HG02623 (cell line): ENCODE measurements at regions not wholly inside any gene's neighbourhood (a gene's known extent, or its start where the extent isn't known, plus 50 kb on each side); places are given as distances from the start of the nearest gene placed in this dataset.

ENCODE experiments used
- ATAC-seq: cut with Tn5 transposase; IDR thresholded peaks from one replicate; pipeline ENCODE4 v1.9.1; 2021; ENCODE audit warnings: moderate library complexity; ENCODE audit not compliant: unreplicated experiment

DNA sequence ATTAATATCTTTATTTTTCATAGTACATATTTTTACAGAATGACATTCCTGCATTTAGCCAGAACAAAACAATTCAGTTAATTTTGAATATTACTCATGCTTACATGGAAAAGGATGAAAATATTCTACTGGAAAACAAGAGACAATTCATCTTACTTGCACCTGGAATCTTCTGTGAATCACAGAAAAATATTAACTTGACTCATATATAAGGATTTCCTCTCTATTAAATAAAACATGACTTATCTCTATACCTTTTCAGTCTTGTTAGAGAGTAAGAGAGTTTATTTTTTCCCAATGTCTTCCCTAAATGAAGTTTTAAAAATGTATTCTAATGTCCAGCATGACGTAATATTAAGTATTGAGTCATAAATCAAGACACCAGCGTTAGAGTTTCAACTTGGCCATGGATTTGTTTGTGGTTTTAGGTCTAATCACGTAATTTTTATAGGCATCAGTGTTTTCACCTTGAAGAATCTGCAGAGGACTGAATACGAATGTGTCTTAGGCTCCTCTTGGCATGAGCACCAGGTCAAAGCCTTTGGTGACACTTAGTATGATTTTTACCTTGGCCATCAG, 445.1 kb upstream of the JAG1 start:
- ATAC-seq = no peak

DNA sequence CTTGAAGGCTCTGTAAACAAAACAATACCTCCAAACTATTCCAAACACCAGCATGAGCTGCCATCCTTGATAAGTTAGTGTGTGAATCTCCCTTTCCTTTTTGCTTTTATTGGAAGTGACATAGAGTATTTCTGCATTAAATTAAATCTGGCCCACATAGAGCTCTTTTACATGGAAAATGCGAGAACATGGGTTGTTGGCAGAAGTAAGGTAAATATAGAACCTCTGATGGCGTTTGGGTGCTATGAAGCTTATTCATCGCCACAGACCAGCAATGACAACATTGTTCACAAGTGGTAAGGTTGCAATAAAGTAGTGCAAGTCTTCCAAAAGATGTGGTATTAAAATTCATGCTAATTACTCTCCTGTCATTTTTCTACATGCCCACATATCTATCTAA, 445.8 kb upstream of the JAG1 start:
- ATAC-seq = no peak

DNA sequence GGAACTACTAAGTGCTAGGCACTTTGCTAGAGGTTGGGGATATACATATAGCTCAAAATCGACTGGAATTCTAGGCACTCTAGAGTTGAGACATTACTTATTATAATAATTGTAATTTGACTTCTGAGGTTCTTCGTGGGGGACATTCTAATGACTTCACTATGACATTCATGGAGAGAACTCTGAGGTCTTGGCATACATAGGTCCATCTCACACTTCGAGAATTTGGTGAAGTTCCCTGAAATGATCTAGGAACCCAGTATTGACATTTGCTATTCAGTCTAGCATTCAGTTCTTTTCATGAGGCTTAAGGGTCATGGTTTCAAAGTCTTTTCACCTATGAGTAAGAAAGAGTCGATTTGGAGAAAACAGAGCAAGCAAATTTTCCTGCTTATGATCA, 446.6 kb upstream of the JAG1 start:
- ATAC-seq = no peak

- ATAC-seq = no peak
Measured at GRCh38 chr20:11124849-11125505, 451.2 kb upstream of the JAG1 start.

GRCh38 chr20:11128220-11128718, 454.5 kb upstream of the JAG1 start:
- ATAC-seq = no peak

- no peak for ATAC-seq
Measured at GRCh38 chr20:11128721-11129120, 454.9 kb upstream of the JAG1 start.

- ATAC-seq = no peak
Measured at GRCh38 chr20:11130554-11131166, 456.9 kb upstream of the JAG1 start.

DNA sequence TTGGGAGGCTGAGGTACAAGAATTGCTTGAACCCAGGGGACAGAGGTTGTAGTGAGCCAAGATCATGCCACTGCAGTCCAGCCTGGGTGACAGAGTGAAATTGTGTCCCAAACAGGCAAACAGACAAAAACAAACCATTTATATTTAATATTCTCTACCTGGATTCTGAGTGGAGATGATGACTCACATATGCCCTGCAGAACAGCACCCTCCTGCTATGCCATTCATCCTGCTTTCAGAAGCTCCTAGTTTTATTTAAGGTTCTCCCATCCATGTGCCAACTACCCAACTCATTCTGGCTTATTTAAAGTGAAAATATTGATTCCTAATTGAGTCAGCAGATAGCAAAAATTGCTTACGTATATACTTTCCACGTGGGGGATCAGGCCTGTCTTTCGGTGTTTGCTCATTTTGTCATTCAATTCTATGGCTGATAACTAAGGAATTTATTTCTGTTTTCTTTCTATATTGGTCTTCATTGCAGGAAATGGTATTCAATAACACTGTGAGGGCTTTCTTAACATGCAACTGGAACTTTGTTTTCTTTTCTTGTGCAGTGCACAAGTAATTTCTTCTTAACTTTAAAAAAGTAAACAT, 459.1 kb upstream of the JAG1 start:
- no peak for ATAC-seq

GRCh38 chr20:11136691-11137090, 462.9 kb upstream of the JAG1 start:
- ATAC-seq = no peak

DNA sequence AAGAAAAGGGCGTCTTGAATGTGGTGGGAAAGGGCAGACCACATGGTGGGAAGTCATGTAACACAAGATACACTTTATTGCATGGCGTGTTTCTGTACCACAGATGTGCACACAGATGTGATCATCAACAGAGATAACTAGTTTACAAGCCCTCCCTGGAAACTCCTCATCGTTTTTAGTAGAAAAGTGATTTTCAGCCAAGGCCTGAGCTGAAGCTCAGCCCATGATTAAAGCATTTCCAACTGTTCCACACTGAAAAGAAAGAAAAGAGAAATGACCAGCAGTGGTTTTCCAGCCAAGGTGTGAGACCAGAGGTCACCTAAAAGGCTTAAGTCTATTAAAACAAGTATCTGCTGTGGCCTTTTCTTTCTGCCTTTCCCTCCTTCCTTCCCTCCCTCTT, 463.9 kb upstream of the JAG1 start:
- no peak for ATAC-seq

GRCh38 chr20:11140359-11140758, 466.6 kb upstream of the JAG1 start:
- no peak for ATAC-seq

DNA sequence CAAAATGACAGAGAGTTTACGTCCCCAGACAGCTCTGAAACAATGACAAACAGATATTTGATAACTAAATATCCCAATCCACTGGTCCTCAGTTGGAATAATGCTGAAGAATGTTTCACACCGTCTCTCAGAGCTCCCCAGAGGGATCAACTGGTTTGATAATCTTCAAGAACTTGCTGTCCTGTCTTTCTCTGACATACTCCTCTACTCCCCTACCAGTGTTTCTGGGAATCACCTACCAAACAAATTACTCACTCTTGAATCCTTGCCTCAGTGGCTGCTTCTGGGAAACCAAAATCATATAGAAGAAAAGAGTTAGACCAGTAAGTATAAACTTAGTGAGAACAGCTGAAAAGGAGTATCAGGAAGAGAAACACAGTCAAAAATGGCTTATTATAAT, 469.7 kb upstream of the JAG1 start:
- ATAC-seq = no peak

DNA sequence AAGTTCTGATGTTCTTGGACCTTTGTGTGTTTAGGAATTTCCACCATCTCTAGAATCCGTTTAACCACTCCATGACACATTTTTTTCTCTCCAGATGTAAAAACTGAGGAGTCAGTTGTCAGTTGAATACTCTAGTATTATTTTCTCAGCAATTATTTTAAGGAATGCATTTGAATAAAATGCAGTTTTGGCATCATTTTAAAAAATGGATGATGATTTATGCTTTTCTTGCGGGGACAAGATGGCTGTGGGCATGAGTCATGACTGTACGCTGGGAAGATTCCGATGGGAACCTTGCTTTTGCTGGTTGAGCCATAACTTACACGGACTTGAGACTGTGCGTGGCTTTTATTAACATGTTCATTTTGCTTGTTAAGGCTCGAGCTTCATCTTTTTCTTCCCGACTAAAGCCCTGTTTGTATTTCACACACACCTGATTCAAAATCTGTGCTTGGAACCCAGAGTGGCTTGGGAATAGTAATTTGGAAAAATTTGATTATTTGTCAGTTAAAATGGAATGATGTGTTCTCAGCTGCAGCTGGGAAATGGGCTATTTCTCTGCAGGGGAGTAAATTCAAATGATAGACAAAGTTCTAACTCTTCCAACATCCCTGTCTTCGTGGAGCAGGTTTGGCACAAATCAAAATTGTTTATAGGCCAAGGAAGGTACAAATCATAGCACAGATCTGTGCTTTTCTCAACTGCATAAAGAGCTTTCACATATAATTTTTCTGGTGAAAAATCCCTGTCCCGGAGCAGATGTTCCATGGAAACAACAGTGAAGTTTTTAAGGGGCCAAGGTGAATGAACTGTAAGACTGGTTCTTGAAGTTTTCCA, 470.5 kb upstream of the JAG1 start:
- ATAC-seq = no peak

DNA sequence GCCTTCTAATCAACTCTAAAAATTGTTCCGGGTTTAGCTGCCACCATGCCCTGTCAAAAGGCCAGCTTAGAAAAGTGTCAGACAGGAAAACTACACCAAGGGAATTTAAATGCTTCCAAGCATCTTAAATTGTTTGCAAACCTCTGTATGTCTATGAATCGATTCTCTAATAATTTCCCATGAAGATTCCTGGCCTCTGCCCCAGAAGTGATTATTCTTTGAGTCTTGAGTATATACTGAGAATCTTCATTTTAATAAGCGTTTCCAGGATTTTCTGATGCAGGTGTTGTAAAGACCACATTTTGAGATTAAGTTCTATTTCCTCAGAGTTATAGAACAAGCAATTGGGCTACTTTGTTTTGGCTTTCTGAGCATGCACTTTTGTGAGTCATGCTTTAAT, 471.8 kb upstream of the JAG1 start:
- ATAC-seq = no peak

DNA sequence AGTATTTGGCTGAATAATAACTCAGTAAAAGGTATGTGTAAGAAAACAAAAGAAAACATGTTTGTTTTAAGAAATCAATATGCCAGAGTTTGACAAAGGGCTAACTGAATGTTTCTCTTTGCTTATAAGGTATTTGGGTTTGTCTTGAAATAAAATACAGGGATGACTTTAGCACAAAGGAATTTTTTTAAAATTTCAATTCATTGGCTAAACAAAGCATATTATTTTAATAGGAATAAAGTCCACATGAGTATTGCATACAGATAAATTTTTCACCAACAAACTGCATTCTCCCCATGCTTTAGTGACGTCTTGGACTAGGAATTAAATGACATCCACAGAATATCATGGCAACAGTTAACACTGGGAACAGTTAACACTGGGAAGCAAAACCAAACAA, 480.0 kb upstream of the JAG1 start:
- no peak for ATAC-seq

DNA sequence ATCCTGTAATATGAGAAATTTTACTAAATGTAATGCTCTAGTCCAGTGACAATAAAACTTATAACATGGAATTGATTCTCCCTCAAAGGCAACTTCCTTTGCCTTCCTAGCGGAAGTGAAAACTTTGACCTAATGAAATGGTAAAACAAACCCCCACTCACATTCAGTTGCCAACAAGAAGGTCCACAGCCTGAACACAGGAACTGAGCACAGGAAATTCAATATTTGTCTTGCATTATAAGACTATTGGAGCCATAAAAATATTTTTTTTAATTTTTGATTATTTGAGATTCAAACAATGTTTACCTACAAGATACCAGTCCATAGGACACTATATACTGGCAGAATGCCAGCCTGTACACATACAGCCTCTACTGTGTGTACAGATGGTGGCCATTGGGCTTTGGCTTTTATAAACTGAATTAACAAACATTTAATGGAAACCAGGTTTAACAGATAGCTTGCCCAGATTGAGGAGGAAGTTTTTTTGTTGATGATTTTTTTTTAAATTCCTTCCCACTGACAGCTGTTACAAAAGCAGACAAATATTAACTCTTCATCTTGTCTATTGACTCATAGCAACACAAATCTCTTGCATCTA, 481.5 kb upstream of the JAG1 start:
- ATAC-seq = no peak

DNA sequence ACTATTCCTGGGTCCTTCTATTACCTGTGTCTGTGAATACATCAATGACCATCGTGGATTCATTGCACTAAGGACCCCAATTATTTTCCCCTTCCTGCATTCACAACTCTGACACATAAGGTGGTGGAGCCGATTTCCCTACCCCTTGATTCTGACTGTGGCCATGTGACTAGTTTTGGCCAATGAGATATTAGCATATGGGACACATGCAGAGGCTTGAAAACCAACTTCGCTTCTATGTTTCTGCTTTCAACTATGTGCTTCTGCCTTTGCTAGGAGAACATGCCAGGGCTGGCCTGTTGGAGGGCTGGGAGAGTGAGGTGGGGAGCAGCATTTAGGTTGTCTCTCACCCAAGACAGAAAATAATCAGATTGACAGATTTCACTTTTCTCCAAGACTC, 483.1 kb upstream of the JAG1 start:
- no peak for ATAC-seq

- no peak for ATAC-seq
Measured at GRCh38 chr20:11158146-11158545, 484.3 kb upstream of the JAG1 start.

DNA sequence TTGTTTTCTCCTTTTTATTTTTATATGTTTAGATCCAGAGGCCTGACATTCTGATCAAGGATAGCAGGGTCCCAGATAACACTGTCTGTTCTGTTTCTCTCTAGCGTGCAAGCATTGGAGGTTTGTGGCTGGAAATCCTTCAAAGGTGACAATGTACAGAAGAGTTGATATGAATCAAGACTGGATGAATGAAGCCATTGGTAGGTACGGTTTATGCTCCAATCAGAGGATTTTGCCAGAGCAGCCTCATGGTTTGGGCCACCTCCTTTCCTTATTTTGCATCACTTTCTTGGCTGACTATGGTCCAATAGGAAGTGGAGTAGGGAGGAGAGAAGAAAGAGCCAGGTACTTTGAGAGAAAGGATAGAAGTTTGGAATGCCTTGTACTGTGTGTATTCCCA, 484.8 kb upstream of the JAG1 start:
- no peak for ATAC-seq

DNA sequence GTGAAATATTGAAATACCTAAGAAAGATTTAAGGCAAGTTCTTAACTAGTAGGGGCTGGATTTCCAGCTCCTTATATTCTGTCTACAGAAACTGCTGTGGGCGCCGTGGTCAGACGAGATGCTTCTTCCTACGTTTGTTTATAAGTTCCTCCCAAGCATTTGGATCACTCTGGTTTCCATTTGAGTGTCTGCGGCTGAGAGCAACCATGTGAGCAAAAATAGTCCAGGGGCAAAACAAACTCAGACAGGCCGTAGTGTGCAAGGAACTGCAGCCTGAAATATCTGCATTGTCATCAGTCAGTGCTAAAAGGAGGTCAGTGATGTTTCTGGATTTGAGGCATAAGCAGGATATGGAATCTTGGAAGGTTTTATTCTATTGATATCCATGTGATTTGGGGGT, 485.9 kb upstream of the JAG1 start:
- no peak for ATAC-seq
